ENCODE measurements at regions not wholly inside any gene's neighbourhood (a gene's known extent, or its start where the extent isn't known, plus 50 kb on each side); places are given as distances from the start of the nearest gene placed in this dataset.

GRCh38 chr18:39329496-39330275, 1764.1 kb upstream of the CELF4 start:
- no peaks in the 10 kb centered on the region for H3K9me3 ChIP-seq (ENCODE audit: low read depth)

DNA sequence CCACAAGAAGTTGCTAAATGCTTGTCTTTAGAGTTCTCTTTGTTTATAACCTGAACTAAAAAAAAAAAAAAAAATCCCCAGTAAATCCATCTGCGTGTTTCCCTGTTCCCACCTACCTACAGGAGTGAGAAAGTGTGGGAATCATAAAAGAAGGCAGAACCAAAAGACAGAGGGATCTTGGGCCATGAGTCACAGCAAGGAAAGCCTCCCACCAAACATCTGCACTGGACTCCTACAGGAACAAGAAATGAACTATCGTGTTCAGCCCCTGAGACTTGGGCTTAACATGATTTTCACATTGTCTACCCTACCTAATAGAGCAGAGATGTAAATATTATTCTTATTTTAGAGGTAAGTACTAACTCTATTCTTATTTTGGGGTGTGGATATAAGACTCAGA, 1761.2 kb upstream of the CELF4 start:
- Histone ChIP-seq H3K36me3 (no peaks in the 10 kb centered on the region), H3K27ac (no peak overlapping the region), H3K9me3 (ENCODE audit: low read depth) (no peaks in the 10 kb centered on the region), H3K27me3 (no peaks in the 10 kb centered on the region), H3K4me1 (ENCODE audit: low read depth) (no peaks in the 10 kb centered on the region), H3K4me3 (no peak overlapping the region)
- TF ChIP-seq CTCF (IDR thresholded peaks at IDR 0.05; ENCODE audit: low read depth, low read length), result no peak
- no peak for DNase-seq (ENCODE audit: low read depth in 1 of 2, low spot score in 1 of 2)

More at GRCh38 chr18:39329496-39330275, 1764.1 kb upstream of the CELF4 start:
- no peaks in the 10 kb centered on the region for H3K27me3 ChIP-seq
- no peak overlapping the region for H3K27ac ChIP-seq
- H3K4me1 ChIP-seq (ENCODE audit: low read depth), result no peaks in the 10 kb centered on the region
- no peak overlapping the region for H3K4me3 ChIP-seq
- no peaks in the 10 kb centered on the region for H3K36me3 ChIP-seq
- no peak for TF ChIP-seq CTCF (IDR thresholded peaks at IDR 0.05; ENCODE audit: low read depth, low read length)
- DNase-seq (ENCODE audit: low read depth in 1 of 2, low spot score in 1 of 2), result no peak

DNA sequence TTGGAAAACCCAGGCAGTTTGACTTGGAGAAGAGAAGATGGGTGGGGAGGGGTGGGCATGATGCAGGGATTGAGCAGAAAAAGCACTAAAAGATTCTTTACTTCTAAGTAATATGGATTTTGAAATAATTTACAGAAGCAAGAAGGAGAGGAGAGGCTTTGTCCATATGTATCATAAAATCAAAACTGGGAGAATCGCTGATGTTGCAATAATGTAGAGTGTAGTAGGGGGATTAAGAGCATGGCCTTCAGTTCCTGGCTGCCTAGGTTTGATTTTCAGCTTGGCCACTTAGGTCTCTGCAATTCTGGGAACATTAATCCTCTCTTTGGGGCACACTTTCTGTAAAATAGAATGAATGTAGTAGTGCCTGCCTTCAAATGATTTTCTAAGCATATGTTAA, 1760.4 kb upstream of the CELF4 start:
- no peaks in the 10 kb centered on the region for H3K27me3 ChIP-seq
- no peaks in the 10 kb centered on the region for H3K4me1 ChIP-seq (ENCODE audit: low read depth)
- no peak for DNase-seq (ENCODE audit: low read depth in 1 of 2, low spot score in 1 of 2)
- TF ChIP-seq CTCF (IDR thresholded peaks at IDR 0.05; ENCODE audit: low read depth, low read length), result no peak
- no peaks in the 10 kb centered on the region for H3K36me3 ChIP-seq
- H3K27ac ChIP-seq, result no peak overlapping the region
- H3K4me3 ChIP-seq, result no peak overlapping the region
- no peaks in the 10 kb centered on the region for H3K9me3 ChIP-seq (ENCODE audit: low read depth)

GRCh38 chr18:39319141-39319540, 1753.5 kb upstream of the CELF4 start:
- no peaks in the 10 kb centered on the region for H3K9me3 ChIP-seq (ENCODE audit: low read depth)
- no peaks in the 10 kb centered on the region for H3K27me3 ChIP-seq
- no peaks in the 10 kb centered on the region for H3K4me1 ChIP-seq (ENCODE audit: low read depth)
- DNase-seq (ENCODE audit: low read depth in 1 of 2, low spot score in 1 of 2), result no peak
- H3K27ac ChIP-seq, result no peak overlapping the region
- H3K36me3 ChIP-seq, result no peaks in the 10 kb centered on the region
- no peak overlapping the region for H3K4me3 ChIP-seq
- TF ChIP-seq CTCF (IDR thresholded peaks at IDR 0.05; ENCODE audit: low read depth, low read length), result no peak

- DNase-seq (ENCODE audit: low read depth in 1 of 2, low spot score in 1 of 2), result no peak
- H3K4me3 ChIP-seq, result no peak overlapping the region
- H3K27ac ChIP-seq, result peak overlapping the region; percentile 59
- no peaks in the 10 kb centered on the region for H3K36me3 ChIP-seq
- TF ChIP-seq CTCF (IDR thresholded peaks at IDR 0.05; ENCODE audit: low read depth, low read length), result no peak
- H3K4me1 ChIP-seq (ENCODE audit: low read depth), result no peaks in the 10 kb centered on the region
- H3K9me3 ChIP-seq (ENCODE audit: low read depth), result no peaks in the 10 kb centered on the region
- no peaks in the 10 kb centered on the region for H3K27me3 ChIP-seq
Observed at GRCh38 chr18:39318462-39318861, 1752.9 kb upstream of the CELF4 start.

Measured in cardiac muscle cell (in vitro differentiated cells and primary cell).